ENCODE measurements at regions not wholly inside any gene's neighbourhood (a gene's known extent, or its start where the extent isn't known, plus 50 kb on each side); places are given as distances from the start of the nearest gene placed in this dataset.
"Not testable (repeated sequence)": the region's sequence is repeated elsewhere in the genome, so short reads cannot be mapped to it uniquely, and the experiment has no call there.

- DNase-seq (ENCODE audit: low spot score): no peak
Measured at GRCh38 chr5:9733486-9733885, 103.3 kb upstream of the TAS2R1 start.

GRCh38 chr5:9731159-9731558, 101.0 kb upstream of the TAS2R1 start:
- DNase-seq (ENCODE audit: low spot score): no peak

DNA sequence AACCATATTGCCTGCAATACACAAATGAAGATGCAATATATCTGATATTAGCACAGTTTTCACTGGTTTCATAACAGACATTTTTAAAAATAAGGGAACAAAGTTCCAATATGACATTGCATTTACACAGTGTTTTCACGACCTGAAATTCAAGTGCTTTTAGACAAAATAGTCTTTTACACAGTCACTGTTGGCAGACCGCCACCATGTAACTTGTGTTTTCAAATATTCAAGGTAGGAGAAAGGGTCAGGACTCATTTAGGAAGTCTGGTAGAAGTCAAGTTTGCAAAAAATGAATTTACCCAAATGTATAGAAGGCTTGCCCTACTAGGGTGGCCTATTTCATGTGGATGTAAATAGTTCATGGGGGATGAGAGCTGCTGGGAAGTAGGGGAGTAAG, 98.1 kb upstream of the TAS2R1 start:
- DNase-seq (ENCODE audit: low spot score): no peak

- DNase-seq (ENCODE audit: low spot score): no peak
Measured at GRCh38 chr5:9726931-9727330, 96.8 kb upstream of the TAS2R1 start.

GRCh38 chr5:9725265-9725664, 95.1 kb upstream of the TAS2R1 start:
- not testable (repeated sequence) for DNase-seq (ENCODE audit: low spot score)

DNA sequence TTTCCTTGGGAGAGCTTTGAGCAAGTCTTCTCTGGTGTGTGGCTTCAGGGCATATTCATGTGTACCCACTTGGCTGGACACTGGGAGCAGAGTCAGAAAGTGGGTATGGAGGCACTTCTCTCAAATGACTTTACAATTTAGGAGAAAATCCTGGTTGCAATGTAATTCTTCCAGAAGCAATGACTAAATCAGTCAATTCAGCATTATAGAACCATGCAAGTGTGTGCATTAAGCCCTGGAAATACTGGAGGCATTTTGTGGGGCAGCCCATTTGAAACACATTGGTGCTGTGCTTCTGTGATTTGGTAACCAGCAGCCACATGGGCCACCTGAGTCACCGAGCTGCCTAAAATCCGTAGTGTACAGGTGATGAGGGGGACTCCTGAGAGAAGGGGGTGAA, 94.6 kb upstream of the TAS2R1 start:
- no peak for DNase-seq (ENCODE audit: low spot score)

GRCh38 chr5:9722601-9723180, 92.5 kb upstream of the TAS2R1 start:
- DNase-seq (ENCODE audit: low spot score): no peak

DNA sequence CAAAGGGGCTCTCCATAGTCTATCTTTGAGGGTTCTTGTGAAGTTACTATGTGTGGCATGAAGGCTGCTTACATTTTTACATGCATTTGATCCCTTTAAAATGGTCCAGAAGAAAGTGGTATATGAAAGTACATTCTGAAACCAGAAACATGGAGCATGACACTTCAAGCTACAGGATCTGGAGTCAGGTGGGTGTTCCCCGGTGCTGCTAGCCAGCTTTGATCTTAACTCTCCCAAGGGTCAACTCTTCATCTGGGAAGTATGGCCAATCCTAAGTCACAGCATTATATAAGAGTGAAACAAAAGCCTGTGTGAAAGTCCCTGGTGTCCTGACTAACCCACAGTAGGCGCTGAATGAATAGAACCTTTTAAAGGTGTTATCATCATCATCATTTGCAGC, 91.0 kb upstream of the TAS2R1 start:
- no peak for DNase-seq (ENCODE audit: low spot score)

DNA sequence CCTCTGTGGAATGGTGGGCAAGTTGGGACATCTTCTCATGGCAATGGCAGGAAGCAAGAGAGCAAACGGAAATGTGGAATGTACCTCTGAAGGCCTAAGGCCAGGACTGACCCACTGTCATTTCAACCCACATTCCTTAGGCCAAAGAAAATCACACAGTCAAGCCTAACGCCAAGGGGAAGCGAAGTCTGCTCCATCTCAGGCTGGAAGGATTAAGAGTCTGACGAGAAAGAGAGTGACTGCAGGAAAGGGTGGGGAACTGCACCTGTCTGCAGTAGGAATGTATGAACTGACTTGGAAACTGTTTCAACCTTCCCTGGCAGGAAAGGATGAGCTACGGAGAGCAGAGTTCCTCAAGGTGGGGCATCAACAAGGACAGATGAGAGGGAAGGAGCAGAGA, 90.2 kb upstream of the TAS2R1 start:
- no peak for DNase-seq (ENCODE audit: low spot score)

DNA sequence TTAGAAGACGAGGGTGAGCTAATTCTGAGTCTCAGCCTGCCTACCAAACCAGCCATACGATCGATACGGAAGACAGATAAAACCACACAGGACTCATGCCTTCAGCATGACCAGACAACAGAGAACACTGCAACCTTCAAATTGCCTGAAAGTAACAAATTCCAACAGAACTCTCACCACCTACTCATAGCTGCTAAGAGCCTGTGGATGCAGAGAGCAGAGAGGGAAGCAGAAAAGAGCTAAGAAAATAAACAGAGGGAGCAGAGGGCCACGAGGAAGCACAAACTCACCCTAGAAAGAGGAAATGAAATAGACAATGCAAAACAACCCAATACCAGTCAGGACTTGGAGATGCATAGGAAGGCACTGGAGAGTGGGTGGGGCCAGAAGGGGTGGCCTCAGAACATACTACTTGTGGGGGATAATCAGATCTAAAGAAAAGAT, 86.7 kb upstream of the TAS2R1 start:
- peak; percentile 49 for DNase-seq (ENCODE audit: low spot score)

GRCh38 chr5:9715891-9716335, 85.8 kb upstream of the TAS2R1 start:
- peak; percentile 84 for DNase-seq (ENCODE audit: low spot score)

- no peak for DNase-seq (ENCODE audit: low spot score)
Measured at GRCh38 chr5:9713959-9714586, 83.9 kb upstream of the TAS2R1 start.

DNA sequence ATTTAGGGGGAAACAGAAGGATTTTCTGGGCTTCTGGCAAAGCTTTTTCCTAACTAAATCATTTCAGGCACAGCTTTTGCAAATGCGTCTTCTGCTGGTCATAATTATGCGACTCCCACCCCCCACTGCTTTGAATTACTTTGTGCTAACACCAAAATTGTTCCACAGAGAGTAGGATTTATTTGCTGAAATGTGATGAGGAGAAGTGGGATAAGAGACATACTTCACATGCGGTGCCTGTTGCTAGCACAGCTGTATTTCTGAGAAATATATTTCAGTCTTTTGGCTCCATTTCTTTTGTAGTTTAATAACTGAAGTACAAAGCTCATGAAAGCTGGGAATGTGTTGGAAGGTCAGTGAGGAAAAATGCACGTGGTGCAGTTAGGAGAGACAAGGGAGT, 83.2 kb upstream of the TAS2R1 start:
- DNase-seq (ENCODE audit: low spot score): no peak

GRCh38 chr5:9712911-9713310, 82.8 kb upstream of the TAS2R1 start:
- peak; percentile 52 for DNase-seq (ENCODE audit: low spot score)

GRCh38 chr5:9712506-9712905, 82.4 kb upstream of the TAS2R1 start:
- peak; percentile 89 for DNase-seq (ENCODE audit: low spot score)

DNA sequence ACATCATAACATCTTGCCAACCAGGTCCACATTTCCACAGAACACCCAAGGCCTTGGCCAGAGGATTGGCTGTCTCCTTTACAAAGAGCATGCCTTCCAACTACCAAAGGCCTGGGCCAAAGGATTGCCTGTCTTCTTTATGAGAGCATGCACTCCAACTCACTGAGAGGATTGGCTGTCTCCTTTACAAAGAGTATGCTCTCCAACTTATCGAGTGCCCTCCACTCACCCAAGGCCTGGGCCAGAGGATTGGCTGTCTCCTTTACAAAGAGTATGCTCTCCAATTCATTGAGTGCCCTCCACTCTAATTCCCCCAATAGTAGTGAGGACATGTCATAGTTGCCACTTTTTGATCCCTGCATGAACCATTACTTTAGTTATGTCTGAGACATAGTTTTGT, 79.9 kb upstream of the TAS2R1 start:
- DNase-seq (ENCODE audit: low spot score): no peak

DNA sequence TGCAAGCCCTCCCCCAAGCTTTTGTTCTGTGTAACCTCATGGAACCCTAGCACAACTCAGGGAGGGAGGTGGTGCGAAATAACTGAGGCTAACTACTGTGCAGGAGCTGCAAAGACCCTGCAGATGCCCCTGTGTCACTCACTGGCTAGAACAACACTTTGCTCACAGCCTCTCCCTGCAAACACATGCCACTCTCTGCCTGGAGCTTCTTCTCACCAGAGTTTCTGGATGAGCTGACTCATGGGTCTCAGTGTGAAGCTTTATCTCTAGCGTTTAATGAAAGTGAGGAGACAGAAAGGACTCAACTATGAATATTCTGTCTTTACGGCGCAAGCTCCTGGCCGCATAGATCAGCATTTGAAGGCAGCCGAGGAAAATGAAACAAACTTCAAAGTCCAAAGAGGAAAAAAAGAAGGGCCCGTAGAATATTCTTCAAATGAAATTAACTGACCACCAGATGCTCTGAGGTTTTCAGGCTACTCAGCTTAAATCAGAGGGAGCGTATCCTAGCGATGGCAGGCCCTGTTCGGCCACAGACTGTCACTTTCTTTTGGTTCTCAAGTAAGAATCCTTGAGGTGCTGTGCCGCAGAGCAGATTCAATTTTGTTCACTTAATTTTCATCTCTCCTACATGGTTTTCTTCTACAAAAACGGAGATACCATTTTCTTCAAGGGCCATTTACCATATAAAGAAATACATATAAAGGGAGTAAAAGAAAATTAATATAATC, 77.7 kb upstream of the TAS2R1 start:
- no peak for DNase-seq (ENCODE audit: low spot score)

DNA sequence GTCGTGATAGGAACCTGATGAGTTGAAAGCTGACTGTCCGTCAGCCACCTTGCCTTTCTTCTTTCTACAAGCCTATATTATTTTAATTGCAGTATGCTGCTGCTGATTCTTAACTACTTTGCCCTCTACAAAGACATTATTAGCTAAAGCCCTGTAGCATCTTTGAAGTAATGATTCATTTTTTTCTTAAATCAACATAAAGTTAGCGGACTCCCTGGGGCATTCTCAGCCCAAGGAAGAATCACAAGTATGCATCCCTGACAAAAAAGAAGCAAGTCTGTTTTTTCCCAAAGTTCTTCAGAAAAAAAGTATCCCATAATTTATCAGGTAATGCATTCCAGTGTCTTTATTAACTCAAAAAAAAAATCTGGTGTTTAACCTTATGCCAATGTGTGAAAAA, 69.5 kb upstream of the TAS2R1 start:
- no peak for DNase-seq (ENCODE audit: low spot score)

DNA sequence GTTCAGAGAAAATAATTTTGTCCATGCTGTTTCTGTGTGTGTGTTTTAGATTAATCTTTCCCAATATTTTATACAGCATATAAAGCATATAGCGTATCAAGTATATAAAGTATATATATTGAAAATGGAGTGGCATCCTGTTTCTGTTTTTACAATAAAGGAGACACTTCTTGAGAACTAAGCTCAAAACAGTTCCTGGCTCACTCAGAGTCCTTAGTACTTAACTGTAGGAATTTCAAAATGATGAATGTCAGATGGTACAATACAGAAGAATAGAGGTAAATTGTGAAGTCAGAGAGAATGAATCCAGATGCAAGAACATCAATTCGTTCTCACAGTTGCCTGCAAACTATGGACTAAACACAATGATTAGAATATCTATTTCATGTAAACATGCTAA, 68.7 kb upstream of the TAS2R1 start:
- DNase-seq (ENCODE audit: low spot score): no peak

DNA sequence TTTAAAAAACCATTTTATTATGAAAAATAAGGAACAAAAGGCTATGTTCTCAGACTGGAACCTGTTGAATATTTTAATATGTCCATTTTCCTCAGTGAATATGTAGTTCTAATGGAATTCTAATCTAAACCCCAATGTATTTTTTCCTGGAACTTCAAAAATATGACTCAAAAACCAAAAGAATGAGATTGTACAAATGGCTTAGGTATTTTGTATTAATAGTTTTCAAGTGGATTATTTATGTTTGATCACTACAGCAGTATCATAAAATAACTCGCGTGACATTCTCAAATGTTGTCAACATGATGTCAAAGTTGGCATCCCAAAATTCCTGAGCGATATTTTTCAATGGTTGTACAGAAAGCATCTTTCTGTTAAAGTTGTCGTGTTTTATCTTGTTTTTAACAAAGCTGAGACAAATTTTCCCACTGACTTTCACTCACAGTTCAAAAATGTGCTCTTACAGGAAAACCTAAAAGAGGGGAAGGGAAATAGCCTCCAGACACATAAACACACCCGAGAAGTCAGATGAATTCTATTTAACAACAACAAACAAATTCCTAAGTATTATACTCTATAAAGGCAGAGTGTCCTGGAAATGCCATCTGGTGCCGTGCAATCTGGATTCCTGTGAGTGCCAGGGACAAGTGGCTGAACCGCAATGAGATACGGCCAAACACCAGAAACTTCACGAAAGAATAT, 68.1 kb upstream of the TAS2R1 start:
- peak; percentile 82 for DNase-seq (ENCODE audit: low spot score)

- DNase-seq (ENCODE audit: low spot score): no peak
Measured at GRCh38 chr5:9692576-9692975, 62.4 kb upstream of the TAS2R1 start.

GRCh38 chr5:9691261-9691660, 61.1 kb upstream of the TAS2R1 start:
- no peak for DNase-seq (ENCODE audit: low spot score)

DNA sequence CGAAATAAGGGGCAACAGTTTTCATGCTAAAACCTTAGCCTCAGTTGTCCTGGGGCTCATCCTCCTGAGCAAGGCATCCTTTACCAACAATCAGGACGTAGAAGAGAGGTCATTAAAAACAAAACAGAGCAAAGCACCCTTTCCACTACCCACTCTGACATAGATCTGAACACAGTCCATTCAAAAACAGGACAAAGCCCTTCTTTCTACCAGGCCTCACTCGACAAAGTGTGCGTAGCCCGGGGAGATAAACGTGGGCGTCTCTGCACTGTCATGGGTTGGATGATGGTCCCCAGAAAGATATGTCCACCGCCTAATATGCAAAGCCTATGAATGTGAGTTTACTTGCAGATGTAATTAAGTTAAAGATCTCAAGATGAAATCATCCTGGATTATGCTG, 60.6 kb upstream of the TAS2R1 start:
- no peak for DNase-seq (ENCODE audit: low spot score)

Measured in H4 (cell line).